HCT116 (cell line): ENCODE measurements at regions not wholly inside any gene's neighbourhood (a gene's known extent, or its start where the extent isn't known, plus 50 kb on each side); places are given as distances from the start of the nearest gene placed in this dataset.

Experiments
- ATAC-seq: fragments of 200-7000 bp; cut with Tn5 transposase; 2 replicates; pipeline ENCODE4 v1.9.1; 2020; ENCODE audit warnings: mild to moderate bottlenecking, moderate library complexity
- BruUV-seq: library from RNA; stranded (reverse); fragments of 400-500 nt; replicated peaks from 2 replicates; lab custom pipeline; 2021; lab: Mats Ljungman, UMichigan
- CTCF ChIA-PET: fragments of 300-600 bp; sonication (Branson Sonifier 250); formaldehyde crosslinking; loops from one replicate; lab custom pipeline; 2021; ENCODE audit warnings: antibody characterized with exemption; lab: Charles Lee
- POLR2A ChIA-PET: fragments of 300-600, 350-600 bp; sonication (Branson Sonifier 250); formaldehyde crosslinking; loops from one replicate; lab custom pipeline; 2021; ENCODE audit warnings: antibody characterized with exemption; lab: Charles Lee
- RAD21 ChIA-PET, 2 experiments: fragments of 300-600 bp; sonication (Branson Sonifier 250); formaldehyde crosslinking; loops; one replicate each; lab custom pipeline; 2023; ENCODE audit warnings: low total read pairs in 2 of 2; ENCODE audit not compliant: uncharacterized antibody in 2 of 2, unreplicated experiment in 2 of 2, low non-redundant PET in 1 of 2; lab: Charles Lee
- DNase-seq: peaks from one replicate; pipeline ENCODE4 v3.0.0-alpha.2; 2010; ENCODE audit warnings: low read depth, low spot score
- H2AFZ ChIP-seq: fragments of 200-600 bp; shearing (Covaris generic), sonication (generic); 2 replicates; pipeline ENCODE4 v1.6.1; 2017; ENCODE audit warnings: low read depth, mixed run types, mixed read lengths, antibody characterized with exemption, low read length; ENCODE audit not compliant: poor library complexity, severe bottlenecking
- H3K27ac ChIP-seq: 2 replicates; pipeline ENCODE4 v1.5.1; 2012; ENCODE audit warnings: low read depth, low read length
- H3K27me3 ChIP-seq: fragments of 200-600 bp; sonication (generic); 2 replicates; pipeline ENCODE4 v1.6.1; 2016; ENCODE audit warnings: mixed run types, low read length, mixed read lengths; ENCODE audit not compliant: insufficient read depth
- H3K36me3 ChIP-seq, 2 experiments: fragments of 200-500 bp in 1 of 2; fragments of 200-600 bp in 1 of 2; sonication (Bioruptor generic) in 1 of 2; sonication (generic) in 1 of 2; 2 replicates each; pipeline versions ENCODE4 v1.5.1 to v1.6.1; 2014 to 2016; ENCODE audit warnings: low read length in 2 of 2, inconsistent platforms in 1 of 2, mixed read lengths in 1 of 2, mixed run types in 1 of 2; ENCODE audit not compliant: insufficient read depth in 2 of 2, control insufficient read depth in 1 of 2
- H3K4me1 ChIP-seq, 2 experiments: fragments of 200-600 bp in 1 of 2; sonication (generic) in 1 of 2; 2 replicates each; pipeline versions ENCODE4 v1.5.1 to v1.6.1; 2012 to 2017; ENCODE audit warnings: low read length in 2 of 2, inconsistent platforms in 1 of 2, mild to moderate bottlenecking in 1 of 2, mixed read lengths in 1 of 2, mixed run types in 1 of 2, moderate library complexity in 1 of 2; ENCODE audit not compliant: insufficient read depth in 2 of 2, control insufficient read depth in 1 of 2
- H3K4me2 ChIP-seq: fragments of 200-600 bp; sonication (generic); 2 replicates; pipeline ENCODE4 v1.6.1; 2017; ENCODE audit warnings: mixed run types, low read length, mixed read lengths
- H3K4me3 ChIP-seq, 2 experiments: fragments of 200-600 bp in 1 of 2; sonication (generic) in 1 of 2; replicated peaks in 1 of 2; 2 replicates each; pipeline ENCODE4 v1.5.1; 2011 to 2016; ENCODE audit warnings: low read length in 2 of 2, control low read depth in 1 of 2, low read depth in 1 of 2, mild to moderate bottlenecking in 1 of 2, mixed read lengths in 1 of 2, mixed run types in 1 of 2
- H3K79me2 ChIP-seq: fragments of 200-600 bp; sonication (generic); 2 replicates; pipeline ENCODE4 v1.6.1; 2017; ENCODE audit warnings: mild to moderate bottlenecking, mixed run types, low read length, moderate library complexity, mixed read lengths; ENCODE audit not compliant: insufficient read depth
- H3K9ac ChIP-seq: fragments of 200-600 bp; sonication (generic); 2 replicates; pipeline ENCODE4 v1.6.1; 2016; ENCODE audit warnings: low read length, mixed read lengths
- H3K9me2 ChIP-seq: fragments of 200-600 bp; sonication (generic), shearing (Covaris generic); 2 replicates; pipeline ENCODE4 v1.6.1; 2017; ENCODE audit warnings: mixed run types, mild to moderate bottlenecking, moderate library complexity; ENCODE audit not compliant: insufficient read depth
- H3K9me3 ChIP-seq, 2 experiments: fragments of 200-500 bp in 1 of 2; fragments of 200-600 bp in 1 of 2; sonication (Bioruptor generic) in 1 of 2; sonication (generic) in 1 of 2; 2 replicates each; pipeline ENCODE4 v1.6.1; 2014 to 2017; ENCODE audit warnings: low read length in 2 of 2, mixed read lengths in 2 of 2, inconsistent platforms in 1 of 2, low read depth in 1 of 2, mild to moderate bottlenecking in 1 of 2, mixed run types in 1 of 2, moderate library complexity in 1 of 2; ENCODE audit not compliant: control insufficient read depth in 1 of 2, insufficient read depth in 1 of 2
- H4K20me1 ChIP-seq: fragments of 200-600 bp; sonication (generic), shearing (Covaris generic); 2 replicates; pipeline ENCODE4 v1.6.1; 2017; ENCODE audit warnings: mixed run types, mild to moderate bottlenecking, moderate library complexity; ENCODE audit not compliant: insufficient read depth
- CEBPB ChIP-seq: IDR thresholded peaks from 2 replicates; pipeline ENCODE4 v1.6.1; 2012; ENCODE audit warnings: low read depth
- EGR1 ChIP-seq: IDR thresholded peaks from 2 replicates; pipeline ENCODE4 v1.6.1; 2012; ENCODE audit warnings: low read depth
- ELF1 ChIP-seq: IDR thresholded peaks from 2 replicates; pipeline ENCODE4 v1.6.1; 2012; ENCODE audit warnings: low read depth, borderline replicate concordance
- JUND ChIP-seq: IDR thresholded peaks from 2 replicates; pipeline ENCODE4 v1.6.1; 2012
- POLR2AphosphoS5 ChIP-seq: IDR thresholded peaks from 2 replicates; pipeline ENCODE4 v1.6.1; 2011; ENCODE audit warnings: mild to moderate bottlenecking, low read depth, low read length, moderate library complexity
- RAD21 ChIP-seq: IDR thresholded peaks from 2 replicates; pipeline ENCODE4 v1.6.1; 2012; ENCODE audit warnings: low read depth, mild to moderate bottlenecking
- SIN3A ChIP-seq: IDR thresholded peaks from 2 replicates; pipeline ENCODE4 v1.6.1; 2012; ENCODE audit warnings: low read depth
- SP1 ChIP-seq: IDR thresholded peaks from 2 replicates; pipeline ENCODE4 v1.6.1; 2012; ENCODE audit warnings: low read depth
- TCF7L2 ChIP-seq: IDR thresholded peaks from 2 replicates; pipeline ENCODE4 v1.7.0; 2011; ENCODE audit warnings: borderline replicate concordance, inconsistent platforms; ENCODE audit not compliant: insufficient read depth, insufficient read length; ENCODE audit errors: extremely low read depth
- ZNF274 ChIP-seq: fragments of 200-500 bp; sonication (Bioruptor generic); IDR thresholded peaks from 2 replicates; pipeline ENCODE4 v1.6.1; 2014; ENCODE audit warnings: mild to moderate bottlenecking, low read depth, low read length, inconsistent platforms
- intact Hi-C: fragments of 100-400 bp; cut with micrococcal nuclease; formaldehyde crosslinking; loops from 2 replicates; pipeline ENCODE4 v1.10.0; 2022
- TF ChIP-seq, protein P1 (sequence below): IDR thresholded peaks from 2 replicates; pipeline ENCODE4 v1.6.1; 2011; ENCODE audit warnings: mild to moderate bottlenecking, low read length, moderate library complexity; ENCODE audit not compliant: insufficient replicate concordance; ENCODE audit errors: extremely low read depth
- TF ChIP-seq, protein P2 (sequence below): IDR thresholded peaks from 2 replicates; pipeline ENCODE4 v1.6.1; 2012

- Histone ChIP-seq H3K9me2 (no peaks in the 10 kb centered on the region), H3K27me3 (peaks cover 13% of the 10 kb centered on the region; the same call in 1 of the 2 replicates), H3K4me3 (no peak overlapping the region), H3K36me3 (no peaks in the 10 kb centered on the region), H2AFZ (no peak overlapping the region), H4K20me1 (no peaks in the 10 kb centered on the region), H3K79me2 (no peaks in the 10 kb centered on the region), H3K4me2 (no peak overlapping the region)
- intact Hi-C loops = no loop called here
- DNase-seq (no peak), ATAC-seq (no peak)
- CTCF ChIA-PET = no interaction called here
- no TSS peak for BruUV-seq
- RAD21 ChIA-PET = no interaction called here
- POLR2A ChIA-PET = no interaction called here
- TF ChIP-seq ELF1 (no peak), CEBPB (no peak), TCF7L2 (no peak), ZNF274 (no peak), JUND (no peak), POLR2AphosphoS5 (no peak), SP1 (no peak), EGR1 (no peak), SIN3A (no peak), RAD21 (no peak)
- TF ChIP-seq, protein P1, sequence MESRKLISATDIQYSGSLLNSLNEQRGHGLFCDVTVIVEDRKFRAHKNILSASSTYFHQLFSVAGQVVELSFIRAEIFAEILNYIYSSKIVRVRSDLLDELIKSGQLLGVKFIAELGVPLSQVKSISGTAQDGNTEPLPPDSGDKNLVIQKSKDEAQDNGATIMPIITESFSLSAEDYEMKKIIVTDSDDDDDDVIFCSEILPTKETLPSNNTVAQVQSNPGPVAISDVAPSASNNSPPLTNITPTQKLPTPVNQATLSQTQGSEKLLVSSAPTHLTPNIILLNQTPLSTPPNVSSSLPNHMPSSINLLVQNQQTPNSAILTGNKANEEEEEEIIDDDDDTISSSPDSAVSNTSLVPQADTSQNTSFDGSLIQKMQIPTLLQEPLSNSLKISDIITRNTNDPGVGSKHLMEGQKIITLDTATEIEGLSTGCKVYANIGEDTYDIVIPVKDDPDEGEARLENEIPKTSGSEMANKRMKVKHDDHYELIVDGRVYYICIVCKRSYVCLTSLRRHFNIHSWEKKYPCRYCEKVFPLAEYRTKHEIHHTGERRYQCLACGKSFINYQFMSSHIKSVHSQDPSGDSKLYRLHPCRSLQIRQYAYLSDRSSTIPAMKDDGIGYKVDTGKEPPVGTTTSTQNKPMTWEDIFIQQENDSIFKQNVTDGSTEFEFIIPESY = no peak
- TF ChIP-seq, protein P2, sequence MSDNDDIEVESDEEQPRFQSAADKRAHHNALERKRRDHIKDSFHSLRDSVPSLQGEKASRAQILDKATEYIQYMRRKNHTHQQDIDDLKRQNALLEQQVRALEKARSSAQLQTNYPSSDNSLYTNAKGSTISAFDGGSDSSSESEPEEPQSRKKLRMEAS = no peak
- TF ChIP-seq, all 23 proteins: peak for 0
- H3K4me1 ChIP-seq = no peaks in the 10 kb centered on the region
- H3K27ac ChIP-seq = no peak overlapping the region
- H3K9ac ChIP-seq = no peak overlapping the region
- H3K9me3 ChIP-seq = no peaks in the 10 kb centered on the region
Measured at GRCh38 chr1:177737456-177737855, 232.4 kb downstream of the SEC16B start.
